Germinal center (tissue), 1 donor: ENCODE measurements at regions not wholly inside any gene's neighbourhood (a gene's known extent, or its start where the extent isn't known, plus 50 kb on each side); places are given as distances from the start of the nearest gene placed in this dataset.

Experiments
- DNase-seq: peaks from one replicate; pipeline ENCODE4 v3.0.0; 2012; ENCODE audit warnings: mixed read lengths, low spot score

DNA sequence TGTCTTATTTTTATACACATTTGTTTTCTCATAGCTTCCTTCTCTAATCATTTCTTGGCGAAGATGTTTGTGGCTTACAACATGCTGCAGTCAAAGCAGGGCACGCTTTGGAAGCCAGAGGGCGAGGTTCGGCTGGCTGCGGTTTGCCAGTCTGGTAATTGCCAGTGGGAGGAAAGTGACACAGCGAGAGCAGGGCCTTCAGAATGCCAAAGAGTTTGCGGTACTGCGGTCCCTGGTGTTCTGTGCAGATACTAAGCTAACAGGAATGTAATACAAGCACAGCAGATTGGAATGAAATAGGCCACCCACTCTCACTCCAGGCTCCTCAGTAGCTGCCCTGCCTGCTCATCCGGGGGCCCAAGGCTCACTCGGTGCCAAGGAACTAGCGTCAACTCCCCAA lies 58.7 kb upstream of the TGM3 start:
- DNase-seq, result no peak

DNA sequence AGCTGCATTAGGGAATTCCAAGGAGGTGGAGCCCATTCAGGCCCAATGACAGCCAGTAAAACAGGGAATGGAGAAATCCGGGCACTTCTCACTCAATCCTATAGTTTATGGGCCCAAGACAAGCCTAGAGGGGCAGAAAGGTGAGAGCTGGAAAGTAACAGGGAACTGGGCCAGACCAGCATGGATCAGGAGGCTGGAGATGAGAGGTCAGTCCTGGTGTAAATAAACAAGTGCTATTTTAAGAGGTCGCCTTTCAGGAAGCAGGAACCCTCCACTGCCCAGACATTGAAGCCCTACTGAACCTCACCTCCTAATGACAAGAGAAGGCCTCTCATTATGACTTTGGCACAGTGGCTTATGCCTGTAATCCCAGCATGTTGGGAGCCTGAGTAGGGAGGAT lies 57.2 kb upstream of the TGM3 start:
- no peak for DNase-seq

DNA sequence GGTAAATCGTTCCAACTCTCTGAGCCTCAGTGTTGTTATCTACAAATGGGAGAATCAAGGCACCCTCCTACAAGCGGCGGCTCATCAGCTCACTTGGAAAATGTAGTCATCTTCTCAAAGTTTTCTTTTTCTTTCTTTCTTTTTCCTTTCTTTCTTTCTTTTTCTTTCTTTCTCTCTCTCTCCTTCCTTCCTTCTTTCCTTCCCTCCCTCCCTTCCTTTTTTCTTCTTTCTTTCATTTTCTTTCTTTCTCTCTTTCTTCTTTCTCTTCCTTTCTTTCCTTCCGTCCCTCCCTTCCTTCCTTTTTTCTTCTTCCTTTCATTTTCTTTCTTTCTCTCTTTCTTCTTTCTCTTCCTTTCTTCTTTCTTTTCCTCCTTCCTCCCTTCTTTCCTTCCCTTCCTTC lies 55.0 kb upstream of the TGM3 start:
- DNase-seq, result no peak

DNA sequence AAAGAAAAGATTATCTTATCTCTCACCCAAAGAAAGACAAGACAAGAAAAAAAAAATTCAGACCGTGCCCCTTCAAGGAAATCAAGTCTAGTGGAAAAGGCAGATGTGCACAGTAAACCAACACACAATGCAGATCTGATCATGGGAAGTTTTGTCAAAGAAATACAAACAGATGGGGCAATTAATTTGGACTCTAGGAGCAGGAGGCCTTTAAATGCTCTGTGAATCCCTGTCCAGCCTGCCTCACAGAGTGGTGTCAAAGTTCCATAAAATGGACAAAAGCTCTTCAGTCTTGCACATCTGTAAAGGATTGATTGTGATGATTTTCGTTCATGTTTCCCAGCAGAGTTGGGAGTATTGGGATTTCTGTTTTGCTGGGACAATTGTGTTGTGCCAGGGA lies 53.1 kb upstream of the TGM3 start:
- DNase-seq, result no peak

- no peak for DNase-seq
Observed at GRCh38 chr20:2244523-2244922, 51.3 kb upstream of the TGM3 start.

GRCh38 chr20:2244993-2245392 lies 50.8 kb upstream of the TGM3 start:
- DNase-seq, result no peak

GRCh38 chr20:2245637-2246036 lies 50.2 kb upstream of the TGM3 start:
- no peak for DNase-seq
